ENCODE measurements at regions not wholly inside any gene's neighbourhood (a gene's known extent, or its start where the extent isn't known, plus 50 kb on each side); places are given as distances from the start of the nearest gene placed in this dataset.

DNA sequence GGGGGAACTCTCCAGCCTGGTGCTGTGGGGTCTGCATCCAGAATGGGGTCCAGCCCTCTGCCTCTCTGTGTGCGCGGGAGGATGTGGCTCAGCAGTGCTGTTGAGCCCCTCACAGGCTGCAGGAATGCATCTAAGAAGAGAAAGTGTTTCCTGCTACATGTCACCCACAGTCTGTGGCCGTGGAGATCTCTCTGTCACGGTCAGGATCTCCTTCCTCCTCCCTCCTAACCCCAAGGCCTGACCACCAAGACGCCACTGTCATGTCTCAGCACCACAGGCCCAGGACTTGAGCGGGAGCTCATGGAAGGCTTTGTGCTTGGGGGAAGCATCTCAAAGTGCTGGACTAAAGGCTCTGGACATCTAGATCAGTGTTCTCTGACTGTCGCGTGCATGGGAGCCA, 90.1 kb downstream of the SREK1 start:
- Mint-ChIP-seq H3K27me3 (peaks cover 5 to 10% of the 10 kb centered on the region in 2 donors), H3K4me3 (no peak overlapping the region), H3K36me3 (no peaks in the 10 kb centered on the region), H3K4me1 (no peaks in the 10 kb centered on the region), H3K27ac (no peak overlapping the region), H3K9me3 (no peaks in the 10 kb centered on the region)
- ATAC-seq (replicated peaks) (no peak), DNase-seq (no peak)

DNA sequence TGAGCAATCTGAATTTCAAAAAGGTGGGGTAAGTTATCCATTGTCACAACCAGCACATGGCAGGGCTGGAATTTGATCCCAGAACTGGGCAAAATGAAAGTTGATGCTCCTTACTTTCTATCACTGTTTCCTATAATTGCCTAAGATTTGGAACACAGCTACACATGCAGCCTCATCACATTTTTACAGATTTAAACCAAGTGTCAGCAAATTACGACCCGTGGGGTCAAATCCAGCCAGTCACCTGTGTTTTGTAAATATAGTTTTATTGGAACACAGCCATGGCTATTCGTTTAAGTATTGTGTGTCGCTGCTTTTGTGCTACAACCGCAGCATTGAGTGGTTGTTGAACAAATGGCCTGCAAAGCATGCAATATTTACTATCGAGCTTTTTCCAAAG, 94.3 kb downstream of the SREK1 start:
- H3K27ac Mint-ChIP-seq, result no peak overlapping the region
- ATAC-seq (replicated peaks) (no peak), DNase-seq (no peak)
- H3K9me3 Mint-ChIP-seq, result no peaks in the 10 kb centered on the region
- no peak overlapping the region for H3K4me3 Mint-ChIP-seq
- no peaks in the 10 kb centered on the region for H3K36me3 Mint-ChIP-seq
- peaks cover 7 to 25% of the 10 kb centered on the region in 2 donors for H3K27me3 Mint-ChIP-seq
- H3K4me1 Mint-ChIP-seq, result no peaks in the 10 kb centered on the region

DNA sequence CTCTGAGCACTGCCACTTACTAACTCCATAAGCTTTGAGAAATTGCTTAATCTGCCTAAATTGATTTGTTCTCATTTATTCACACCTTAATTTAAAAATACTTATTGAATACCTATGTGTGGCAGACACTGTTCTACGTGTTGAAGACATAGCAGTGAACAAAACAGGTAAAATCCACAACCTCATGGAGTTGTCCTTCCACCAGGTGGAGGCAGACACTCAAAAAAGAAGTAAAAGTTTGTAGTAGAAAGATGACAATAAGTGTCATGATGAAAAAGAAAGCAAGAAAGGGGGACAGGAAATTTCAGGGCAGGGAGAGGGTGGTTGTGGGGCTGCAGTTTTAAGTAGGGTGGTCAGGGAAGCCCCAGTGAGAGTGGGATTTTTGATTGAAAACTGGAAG, 94.9 kb downstream of the SREK1 start:
- Mint-ChIP-seq H3K27me3 (peaks cover 9 to 25% of the 10 kb centered on the region in 2 donors), H3K4me3 (no peak overlapping the region), H3K4me1 (no peaks in the 10 kb centered on the region), H3K9me3 (no peaks in the 10 kb centered on the region), H3K27ac (no peak overlapping the region), H3K36me3 (no peaks in the 10 kb centered on the region)
- DNase-seq (no peak), ATAC-seq (replicated peaks) (no peak)

DNA sequence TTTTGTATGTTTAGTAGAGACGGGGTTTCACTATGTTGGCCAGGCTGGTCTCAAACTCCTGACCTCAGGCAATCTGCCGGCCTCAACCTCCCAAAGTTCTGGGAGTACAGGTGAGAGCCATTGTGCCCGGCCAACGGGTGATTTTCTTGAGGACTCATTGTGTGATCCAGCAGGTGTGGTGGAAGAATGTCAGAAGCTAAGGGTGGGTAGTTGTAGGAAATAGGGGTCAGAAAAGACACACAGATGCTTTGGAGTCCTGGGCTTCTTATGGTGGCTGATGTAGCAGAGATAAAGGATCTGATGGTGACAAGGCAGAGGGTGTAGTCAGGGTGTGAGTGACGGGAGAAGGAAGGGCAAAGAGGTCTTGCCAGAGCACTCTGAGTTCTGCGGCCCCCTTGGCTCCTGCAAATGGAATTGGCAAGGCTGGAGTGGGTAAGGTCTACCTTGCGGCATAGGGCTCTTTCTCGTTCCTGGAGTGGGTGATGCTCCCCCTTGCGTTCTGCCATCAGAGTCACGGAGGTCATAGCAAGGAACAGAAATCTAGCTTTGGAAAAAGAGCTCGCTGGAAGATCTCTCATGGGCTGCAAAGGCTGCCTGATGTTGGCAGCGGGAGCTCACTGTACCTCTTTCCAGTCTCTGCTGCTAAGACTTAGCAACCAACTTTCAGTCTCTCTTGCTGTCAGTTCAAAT, 97.2 kb downstream of the SREK1 start:
- no peak overlapping the region for H3K4me3 Mint-ChIP-seq
- no peaks in the 10 kb centered on the region for H3K36me3 Mint-ChIP-seq
- DNase-seq (no peak), ATAC-seq (replicated peaks) (no peak)
- no peaks in the 10 kb centered on the region for H3K9me3 Mint-ChIP-seq
- peaks cover 13 to 25% of the 10 kb centered on the region in 2 donors for H3K27me3 Mint-ChIP-seq
- no peaks in the 10 kb centered on the region for H3K4me1 Mint-ChIP-seq
- no peak overlapping the region for H3K27ac Mint-ChIP-seq

DNA sequence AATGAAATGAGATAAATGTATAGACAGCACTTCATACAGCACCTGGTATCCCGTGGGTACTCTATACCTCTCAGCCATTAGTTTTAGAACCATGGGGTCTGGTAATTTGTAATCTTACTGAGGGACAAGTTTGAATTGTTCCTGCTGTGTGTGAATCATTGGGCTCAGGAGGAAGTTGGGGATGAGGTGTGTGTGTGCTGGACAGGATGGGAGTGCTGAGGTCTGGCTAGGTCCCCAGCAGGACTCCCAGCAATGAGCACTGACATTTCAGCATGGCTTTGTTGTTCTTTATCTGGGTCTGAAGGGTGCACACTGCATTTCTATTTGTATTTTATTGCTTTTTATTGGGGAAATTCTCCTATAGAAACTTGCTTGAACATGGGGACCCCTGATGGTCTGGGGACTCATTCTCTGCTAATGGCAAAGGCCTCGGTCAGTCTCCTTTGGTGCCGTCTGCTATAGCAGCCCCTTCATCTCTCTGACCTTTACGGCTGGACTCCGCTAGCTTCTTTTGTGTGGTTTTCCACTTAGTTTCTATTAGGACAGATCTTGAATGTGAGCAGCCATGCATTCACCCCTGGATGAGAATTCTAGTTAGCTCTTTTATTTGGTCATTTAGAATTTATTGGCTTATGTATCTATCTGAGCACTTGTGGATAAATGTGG, 98.1 kb downstream of the SREK1 start:
- Mint-ChIP-seq H3K4me1 (no peaks in the 10 kb centered on the region), H3K9me3 (no peaks in the 10 kb centered on the region), H3K27ac (no peak overlapping the region), H3K36me3 (no peaks in the 10 kb centered on the region), H3K27me3 (peaks cover 13 to 20% of the 10 kb centered on the region in 2 donors), H3K4me3 (no peak overlapping the region)
- DNase-seq (no peak), ATAC-seq (replicated peaks) (no peak)

DNA sequence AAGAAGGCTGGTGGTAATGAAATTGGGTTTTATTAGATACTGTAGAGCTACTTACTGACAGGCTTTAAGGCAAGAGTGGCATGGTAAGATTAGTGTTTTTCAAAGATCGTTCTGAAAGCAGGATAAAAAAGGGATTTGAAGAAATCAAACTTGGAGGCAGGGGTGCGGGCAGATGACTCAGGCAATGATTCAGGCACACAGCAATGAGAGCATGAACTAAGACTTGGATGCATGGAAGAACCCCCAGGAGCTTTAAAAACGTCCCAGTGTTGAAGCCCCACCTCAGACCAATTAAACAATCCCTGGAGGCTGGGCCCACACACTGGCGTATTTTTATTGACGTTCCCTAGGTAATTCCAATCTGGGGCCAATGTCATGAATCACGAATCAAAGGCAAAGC, 102.5 kb downstream of the SREK1 start:
- Mint-ChIP-seq H3K27ac (no peak overlapping the region), H3K4me1 (no peaks in the 10 kb centered on the region), H3K9me3 (no peaks in the 10 kb centered on the region), H3K36me3 (no peaks in the 10 kb centered on the region), H3K27me3 (peaks cover 0 to 5% of the 10 kb centered on the region in 2 donors), H3K4me3 (no peak overlapping the region)
- ATAC-seq (replicated peaks), result no peak
- DNase-seq, result no peak

DNA sequence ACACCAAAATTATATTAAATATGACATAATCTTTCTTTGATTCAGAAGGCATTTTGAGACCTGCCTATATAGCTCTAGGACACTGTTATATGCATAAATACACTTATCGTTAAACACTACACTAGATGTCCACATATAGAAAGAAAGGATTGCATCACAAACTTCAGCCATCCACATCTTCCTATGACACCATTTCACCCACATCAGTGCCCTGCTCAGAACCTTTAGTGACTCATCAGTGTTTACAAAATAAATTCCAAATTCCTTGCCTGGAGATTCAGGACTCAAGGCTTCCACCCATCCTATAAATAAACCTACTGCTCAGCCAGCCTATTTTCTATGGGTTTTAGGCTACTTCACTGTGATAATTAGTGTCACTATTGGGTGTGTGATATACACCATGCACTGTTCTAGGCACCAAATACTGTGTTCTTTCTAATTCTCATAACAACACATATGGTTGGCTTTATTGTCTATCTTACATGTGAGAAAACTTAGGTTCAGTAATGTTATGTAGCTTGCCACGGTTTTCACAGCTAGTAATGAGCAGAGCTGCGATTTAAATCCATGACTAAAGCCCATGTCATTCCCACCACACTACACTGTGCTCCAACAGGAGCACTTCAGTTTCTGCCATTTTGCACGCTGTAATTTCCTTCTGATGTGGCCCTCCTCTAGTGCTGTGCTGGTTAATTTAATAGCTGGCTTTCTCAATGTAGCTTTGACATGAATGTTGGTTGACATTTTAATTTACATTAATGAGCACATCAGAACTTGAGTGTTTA, 103.3 kb downstream of the SREK1 start:
- Mint-ChIP-seq H3K27ac (no peak overlapping the region), H3K27me3 (peaks cover 0 to 5% of the 10 kb centered on the region in 2 donors)

DNA sequence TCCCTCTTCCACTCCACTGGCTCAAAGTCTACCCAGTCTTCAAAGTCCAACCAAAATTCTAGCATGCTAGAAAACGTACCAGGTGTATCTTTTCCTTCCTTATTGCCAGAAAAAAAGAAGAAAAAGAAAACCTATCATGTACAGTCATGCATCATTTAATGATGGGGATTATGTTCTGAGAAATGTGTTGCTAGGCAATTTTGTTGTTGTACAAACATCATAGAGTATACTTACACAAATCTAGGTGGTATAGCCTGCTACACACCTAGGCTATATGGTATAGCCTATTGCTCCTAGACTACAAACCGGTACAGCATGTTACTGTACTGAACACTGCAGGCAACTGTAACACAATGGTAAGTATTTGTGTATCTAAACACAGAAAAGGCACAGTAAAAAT, 104.8 kb downstream of the SREK1 start:
- Mint-ChIP-seq H3K9me3 (no peaks in the 10 kb centered on the region), H3K36me3 (no peaks in the 10 kb centered on the region), H3K27ac (no peak overlapping the region), H3K27me3 (peaks cover 0 to 5% of the 10 kb centered on the region in 2 donors), H3K4me3 (no peak overlapping the region), H3K4me1 (no peaks in the 10 kb centered on the region)
- ATAC-seq (replicated peaks) (no peak), DNase-seq (no peak)

More for the DNA sequence above, 103.3 kb downstream of the SREK1 start:
- Mint-ChIP-seq H3K4me1 (no peaks in the 10 kb centered on the region), H3K4me3 (no peak overlapping the region), H3K9me3 (no peaks in the 10 kb centered on the region), H3K36me3 (no peaks in the 10 kb centered on the region)
- ATAC-seq (replicated peaks) (no peak), DNase-seq (no peak)

DNA sequence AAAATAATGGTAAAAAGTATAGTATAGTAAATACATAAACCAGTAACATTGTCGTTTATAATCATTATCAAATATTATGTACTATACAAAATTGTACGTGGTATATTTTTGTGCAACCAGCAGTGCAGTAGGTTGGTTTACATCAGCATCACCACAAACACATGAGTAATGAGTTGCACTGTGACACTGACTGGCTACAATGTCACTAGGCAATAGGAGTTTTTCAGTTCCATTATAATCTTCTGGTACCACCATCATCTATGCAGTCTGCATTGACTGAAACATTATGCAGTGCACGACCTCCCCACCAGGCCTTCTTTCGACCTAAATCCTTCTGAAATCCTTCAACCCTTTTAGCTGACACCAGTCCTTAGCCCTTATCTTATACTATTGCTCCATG, 105.8 kb downstream of the SREK1 start:
- H3K9me3 Mint-ChIP-seq, result no peaks in the 10 kb centered on the region
- no peaks in the 10 kb centered on the region for H3K27me3 Mint-ChIP-seq
- ATAC-seq (replicated peaks), result no peak
- H3K4me1 Mint-ChIP-seq, result no peaks in the 10 kb centered on the region
- H3K4me3 Mint-ChIP-seq, result no peak overlapping the region
- H3K36me3 Mint-ChIP-seq, result no peaks in the 10 kb centered on the region
- DNase-seq, result no peak
- no peak overlapping the region for H3K27ac Mint-ChIP-seq

DNA sequence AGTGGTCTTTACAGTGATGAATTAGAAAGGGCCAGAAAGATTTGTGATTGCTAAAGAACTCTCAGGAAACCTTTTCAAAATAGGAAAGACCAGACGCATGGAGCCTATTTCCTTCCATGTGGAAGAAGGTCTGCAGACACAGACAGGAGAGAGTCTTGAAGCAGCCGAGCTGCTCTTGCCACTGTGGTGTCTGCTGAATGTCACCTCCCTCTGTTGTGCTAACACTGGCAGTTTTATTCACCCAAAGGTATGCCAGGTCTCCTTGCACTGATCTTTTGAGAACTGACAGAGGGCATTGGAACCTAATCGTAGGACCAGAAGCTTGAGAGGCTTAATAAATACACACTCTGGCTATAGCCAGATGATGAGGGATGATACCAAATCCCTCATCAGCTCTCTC, 108.7 kb downstream of the SREK1 start:
- H3K27ac Mint-ChIP-seq, result no peak overlapping the region
- no peak overlapping the region for H3K4me3 Mint-ChIP-seq
- H3K36me3 Mint-ChIP-seq, result no peaks in the 10 kb centered on the region
- H3K9me3 Mint-ChIP-seq, result peaks cover 4 to 5% of the 10 kb centered on the region in 2 donors
- peaks cover 6 to 8% of the 10 kb centered on the region in 2 donors for H3K4me1 Mint-ChIP-seq
- H3K27me3 Mint-ChIP-seq, result no peaks in the 10 kb centered on the region
- DNase-seq, result no peak
- no peak for ATAC-seq (replicated peaks)

DNA sequence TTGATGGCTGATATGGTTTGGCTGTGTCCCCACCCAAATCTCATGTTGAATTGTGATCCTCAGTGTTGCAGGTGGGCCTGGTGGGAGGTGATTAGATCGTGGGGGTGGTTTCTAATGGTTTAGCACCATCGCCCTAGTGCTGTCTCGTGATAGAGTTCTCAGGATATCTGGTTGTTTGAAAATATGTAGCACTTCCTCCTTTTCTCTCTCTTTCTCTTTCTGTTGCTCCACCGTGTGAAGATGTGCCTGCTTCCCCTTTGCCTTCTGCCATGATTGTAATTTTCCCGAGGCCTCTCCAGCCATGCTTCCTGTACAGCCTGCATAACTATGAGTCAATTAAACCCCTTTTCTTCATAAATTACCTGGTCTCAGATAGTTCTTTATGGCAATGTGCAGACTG, 111.6 kb downstream of the SREK1 start:
- DNase-seq (no peak), ATAC-seq (replicated peaks) (peak; percentile 71 to 87)
- no peaks in the 10 kb centered on the region for H3K36me3 Mint-ChIP-seq
- peak overlapping the region in 1 of 2 donors; percentile 1 for H3K4me3 Mint-ChIP-seq
- H3K27me3 Mint-ChIP-seq, result no peaks in the 10 kb centered on the region
- H3K9me3 Mint-ChIP-seq, result peaks cover 5 to 7% of the 10 kb centered on the region in 2 donors
- H3K4me1 Mint-ChIP-seq, result peaks cover 6 to 8% of the 10 kb centered on the region in 2 donors
- peak overlapping the region; percentile 40 for H3K27ac Mint-ChIP-seq

DNA sequence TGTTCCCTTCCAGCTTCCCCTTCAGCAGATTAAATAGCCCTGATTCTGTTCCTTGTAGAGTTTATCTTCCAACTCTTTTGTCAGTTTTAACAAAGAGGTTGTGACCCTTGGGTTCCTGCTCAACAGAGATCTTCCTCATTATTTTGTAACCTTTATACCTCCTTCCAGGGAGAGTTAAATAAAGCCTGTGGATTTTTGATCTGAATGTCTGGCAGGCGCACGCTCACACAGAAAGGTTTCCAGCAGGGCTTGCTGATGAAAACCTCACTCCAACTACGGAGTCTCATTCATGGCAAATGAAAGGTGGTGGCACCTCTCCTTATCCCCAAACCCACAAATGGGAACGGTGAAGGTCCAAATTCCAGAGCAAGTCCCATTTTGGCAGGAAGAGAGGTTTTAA, 129.0 kb downstream of the SREK1 start:
- no peak overlapping the region for H3K27ac Mint-ChIP-seq
- H3K9me3 Mint-ChIP-seq, result no peaks in the 10 kb centered on the region
- H3K27me3 Mint-ChIP-seq, result peaks cover 29% of the 10 kb centered on the region in 2 donors
- no peaks in the 10 kb centered on the region for H3K4me1 Mint-ChIP-seq
- no peak overlapping the region for H3K4me3 Mint-ChIP-seq
- ATAC-seq (replicated peaks), result no peak
- no peaks in the 10 kb centered on the region for H3K36me3 Mint-ChIP-seq
- no peak for DNase-seq

DNA sequence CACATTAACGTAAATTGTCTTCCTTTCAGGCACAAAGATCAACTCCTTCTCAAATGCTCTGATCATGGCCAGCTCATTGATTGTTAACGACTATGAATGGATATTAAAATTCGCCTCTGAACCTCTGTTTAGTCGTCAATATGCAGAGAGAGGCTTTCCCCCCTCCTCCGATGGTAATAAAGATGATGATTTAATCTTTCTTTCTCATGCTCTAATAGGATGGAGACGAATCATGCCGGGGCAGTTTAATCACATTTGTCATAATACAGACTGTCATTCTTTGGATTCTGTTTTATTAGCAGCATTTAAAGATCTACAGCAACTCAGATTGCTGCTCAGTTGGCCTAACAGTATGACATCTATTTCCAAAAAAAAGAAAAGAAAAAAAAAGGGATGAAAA, 132.9 kb downstream of the SREK1 start:
- H3K27ac Mint-ChIP-seq, result no peak overlapping the region
- H3K4me1 Mint-ChIP-seq, result no peaks in the 10 kb centered on the region
- H3K36me3 Mint-ChIP-seq, result no peaks in the 10 kb centered on the region
- H3K27me3 Mint-ChIP-seq, result peaks cover 24 to 42% of the 10 kb centered on the region in 2 donors
- DNase-seq (no peak), ATAC-seq (replicated peaks) (no peak)
- no peaks in the 10 kb centered on the region for H3K9me3 Mint-ChIP-seq
- H3K4me3 Mint-ChIP-seq, result no peak overlapping the region

DNA sequence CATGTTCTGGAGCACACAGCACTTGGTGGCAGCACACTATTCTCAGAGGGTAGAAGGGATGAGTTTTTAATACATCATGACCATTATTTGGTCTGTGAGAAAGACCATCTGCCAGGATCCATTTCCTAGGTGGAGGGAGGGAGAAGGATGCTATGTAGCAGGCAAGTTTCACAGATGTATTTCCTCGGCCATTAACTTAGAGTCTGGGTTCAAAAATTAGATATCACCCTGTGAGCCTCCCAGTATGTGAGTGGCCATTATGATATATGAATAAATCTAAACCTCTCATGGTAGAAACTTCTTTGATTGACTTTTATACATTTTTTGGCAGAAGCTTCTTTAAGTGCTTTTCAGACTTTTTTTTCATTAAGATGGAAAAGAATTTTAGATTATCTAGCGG, 133.9 kb downstream of the SREK1 start:
- H3K4me1 Mint-ChIP-seq, result no peaks in the 10 kb centered on the region
- no peak overlapping the region for H3K4me3 Mint-ChIP-seq
- no peak for DNase-seq
- H3K27me3 Mint-ChIP-seq, result peaks cover 22 to 42% of the 10 kb centered on the region in 2 donors
- H3K27ac Mint-ChIP-seq, result no peak overlapping the region
- H3K36me3 Mint-ChIP-seq, result no peaks in the 10 kb centered on the region
- no peak for ATAC-seq (replicated peaks)
- H3K9me3 Mint-ChIP-seq, result no peaks in the 10 kb centered on the region

DNA sequence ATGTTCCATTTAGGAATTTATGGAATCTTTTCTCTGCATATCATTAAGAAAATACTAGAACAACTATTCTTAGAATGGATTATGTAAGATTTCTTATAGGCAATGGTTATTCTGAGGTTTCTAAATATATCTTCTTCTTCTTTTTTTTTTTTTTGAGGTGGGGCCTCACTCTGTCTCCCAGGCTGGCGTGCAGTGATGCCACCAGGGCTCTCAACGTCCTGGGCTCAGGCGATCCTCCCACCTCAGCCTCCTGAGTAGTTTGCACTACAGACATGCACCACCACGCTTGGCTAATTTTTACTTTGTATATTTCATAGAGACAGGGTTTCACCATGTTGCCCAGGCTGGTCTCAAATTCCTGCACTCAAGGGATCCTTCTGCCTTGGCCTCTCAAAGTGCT, 137.2 kb downstream of the SREK1 start:
- Mint-ChIP-seq H3K9me3 (no peaks in the 10 kb centered on the region), H3K4me1 (no peaks in the 10 kb centered on the region), H3K4me3 (no peak overlapping the region), H3K36me3 (no peaks in the 10 kb centered on the region), H3K27me3 (peaks cover 12 to 26% of the 10 kb centered on the region in 2 donors), H3K27ac (no peak overlapping the region)
- DNase-seq (no peak), ATAC-seq (replicated peaks) (no peak)
